Epidermal melanocyte (primary cell): ENCODE measurements at regions not wholly inside any gene's neighbourhood (a gene's known extent, or its start where the extent isn't known, plus 50 kb on each side); places are given as distances from the start of the nearest gene placed in this dataset.
"Not testable (repeated sequence)": the region's sequence is repeated elsewhere in the genome, so short reads cannot be mapped to it uniquely, and the experiment has no call there.

ENCODE experiments used
- DNase-seq: peaks from one replicate; pipeline ENCODE4 v3.0.0; 2011; ENCODE audit warnings: low spot score; ENCODE audit not compliant: insufficient read length

DNA sequence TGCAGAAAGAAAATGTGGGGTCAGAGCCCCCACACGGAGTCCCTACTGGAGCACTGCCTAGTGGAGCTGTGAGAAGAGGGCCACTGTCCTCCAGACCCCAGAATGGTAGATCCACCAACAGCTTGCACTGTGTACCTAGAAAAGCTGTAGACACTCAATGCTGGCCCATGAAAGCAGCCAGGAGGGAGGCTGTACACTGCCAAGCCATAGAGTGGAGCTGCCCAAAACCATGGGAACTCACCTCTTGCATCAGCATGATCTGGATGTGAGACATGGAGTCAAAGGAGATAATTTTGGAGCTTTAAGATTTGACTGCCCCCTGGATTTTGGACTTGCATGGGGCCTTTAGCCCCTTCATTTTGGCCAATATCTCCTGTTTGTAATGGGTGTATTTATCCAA, 452.3 kb downstream of the MRPL39 start:
- not testable (repeated sequence) for DNase-seq

- no peak for DNase-seq
These were observed 458.3 kb downstream of the MRPL39 start for GRCh38 chr21:25149022-25149421.

GRCh38 chr21:25139414-25139813, 467.9 kb downstream of the MRPL39 start:
- no peak for DNase-seq

GRCh38 chr21:25133939-25134338, 473.3 kb downstream of the MRPL39 start:
- no peak for DNase-seq

- no peak for DNase-seq
These were observed 479.5 kb downstream of the MRPL39 start for GRCh38 chr21:25127811-25128210.

GRCh38 chr21:25127007-25127406, 480.3 kb downstream of the MRPL39 start:
- DNase-seq = no peak

GRCh38 chr21:25126564-25126963, 480.7 kb downstream of the MRPL39 start:
- no peak for DNase-seq

DNA sequence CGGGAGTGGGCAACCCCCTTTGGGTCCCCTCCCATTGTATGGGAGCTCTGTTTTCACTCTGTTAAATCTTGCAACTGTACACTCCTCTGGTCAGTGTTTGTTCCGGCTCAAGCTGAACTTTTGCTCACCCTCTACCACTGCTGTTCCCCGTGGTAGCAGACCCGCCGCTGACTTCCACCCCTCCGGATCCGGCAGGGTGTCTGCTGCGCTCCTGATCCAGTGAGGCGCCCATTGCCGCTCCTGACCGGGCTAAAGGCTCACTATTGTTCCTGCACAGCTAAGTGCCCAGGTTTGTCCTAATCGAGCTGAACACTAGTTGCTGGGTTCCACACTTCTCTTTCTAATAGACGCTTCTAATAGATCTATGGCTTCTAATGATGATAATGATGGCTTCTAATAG, 488.6 kb downstream of the MRPL39 start:
- no peak for DNase-seq

DNA sequence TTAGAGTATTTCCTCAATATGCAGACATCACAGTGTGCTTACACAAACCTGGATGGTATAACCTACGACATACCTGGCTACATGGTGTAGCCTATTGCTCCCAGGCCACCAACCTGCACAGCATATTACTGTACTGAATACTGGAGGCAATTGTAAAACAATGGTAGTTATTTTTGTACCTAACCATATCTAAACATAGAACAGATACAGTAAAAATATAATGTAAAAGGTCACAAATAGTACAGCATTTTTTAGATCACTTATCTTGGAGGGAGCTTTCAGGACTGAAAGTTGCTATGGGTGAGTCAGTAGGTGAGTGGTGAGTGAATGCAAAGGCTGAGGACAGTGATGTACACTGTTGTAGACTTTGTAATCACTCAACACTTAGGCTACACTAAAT, 492.3 kb downstream of the MRPL39 start:
- DNase-seq = no peak

DNA sequence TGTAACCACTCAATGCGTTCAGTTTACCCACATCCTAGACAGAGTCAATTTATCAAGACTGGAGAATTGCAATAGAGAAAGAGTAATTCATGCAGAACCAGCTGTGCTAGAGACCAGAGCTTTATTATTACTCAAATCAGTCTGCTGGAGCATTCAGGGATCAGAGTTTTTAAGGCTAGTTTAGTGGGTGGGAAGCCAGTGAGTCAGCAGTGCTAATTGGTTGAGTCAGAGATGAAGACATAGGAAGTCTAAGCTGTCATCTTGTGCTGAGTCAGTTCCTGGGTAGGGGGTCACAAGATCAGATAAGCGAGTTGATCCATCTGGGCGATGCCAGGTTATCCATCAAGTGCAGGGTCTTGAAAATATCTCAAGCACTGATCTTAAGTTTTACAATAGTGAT, 499.6 kb downstream of the MRPL39 start:
- no peak for DNase-seq

DNA sequence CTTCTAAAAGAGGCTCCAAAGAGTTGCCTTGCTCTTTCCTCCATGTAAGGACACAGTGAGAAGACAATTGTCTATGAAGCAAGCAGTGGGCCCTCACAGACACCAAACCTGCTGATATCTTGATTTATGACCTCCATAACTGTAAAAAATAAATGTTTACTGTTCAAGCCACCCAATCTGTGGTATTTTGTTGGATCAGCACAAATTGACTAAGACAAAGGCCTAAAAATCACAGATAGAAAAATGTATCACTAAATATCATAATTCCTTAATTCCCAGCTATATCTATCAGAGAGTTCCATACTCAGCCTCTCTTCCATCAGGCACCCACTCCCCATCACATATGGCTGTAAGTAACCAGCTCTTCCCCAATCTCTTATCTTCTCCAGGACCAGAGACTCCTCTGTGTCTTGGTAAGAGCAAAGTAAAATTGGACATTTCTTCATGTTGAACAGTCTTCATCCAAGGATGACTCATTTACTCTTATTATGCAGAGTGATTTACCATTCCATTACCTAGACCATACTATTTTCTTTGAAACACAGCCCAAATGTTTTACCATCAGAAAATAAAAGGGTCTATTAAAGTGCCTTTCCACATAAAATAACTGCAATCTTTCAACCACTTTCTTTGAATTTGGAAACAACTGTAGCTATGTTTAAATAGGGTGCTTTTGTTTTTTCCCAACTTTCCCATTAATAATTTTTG, 503.6 kb downstream of the MRPL39 start:
- DNase-seq = no peak

- DNase-seq = no peak
These were observed 509.6 kb downstream of the MRPL39 start for GRCh38 chr21:25097648-25098047.

DNA sequence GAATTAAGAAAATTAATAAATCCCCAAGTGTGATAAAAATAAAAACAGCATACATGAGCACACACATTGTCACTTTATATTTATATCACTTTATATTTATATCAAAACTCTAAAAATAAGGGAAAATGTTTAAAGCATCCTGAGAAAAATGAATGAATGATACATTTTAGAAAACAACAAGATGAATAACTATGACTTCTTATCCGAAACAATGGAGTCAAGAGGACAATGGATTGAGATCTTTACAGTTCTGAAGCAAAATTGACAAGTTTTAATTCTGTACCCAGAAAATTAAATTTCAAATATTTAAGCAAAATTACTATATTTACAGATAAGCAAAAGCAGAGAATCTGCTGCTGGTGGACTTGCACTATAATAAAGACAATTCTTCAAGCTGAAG, 512.6 kb downstream of the MRPL39 start:
- no peak for DNase-seq

- DNase-seq = no peak
These were observed 514.8 kb downstream of the MRPL39 start for GRCh38 chr21:25092441-25093011.

DNA sequence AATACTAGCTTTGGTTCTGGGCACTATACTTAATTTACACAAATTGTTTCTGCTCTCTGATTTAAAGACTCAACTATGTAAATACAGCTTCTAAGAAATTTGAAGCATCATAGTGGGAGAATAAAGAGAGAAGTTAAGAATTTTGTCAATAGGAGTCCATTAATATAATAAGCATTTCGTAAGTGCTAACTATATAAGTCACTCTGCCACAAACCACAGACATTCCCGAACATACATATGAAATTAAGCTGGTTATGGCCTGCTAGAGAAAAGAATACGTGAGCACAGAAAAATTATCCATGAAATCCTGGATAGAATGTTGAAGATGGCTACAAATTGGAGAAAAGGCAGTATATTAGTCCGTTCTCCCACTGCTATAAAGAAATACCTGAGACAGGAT, 526.2 kb downstream of the MRPL39 start:
- DNase-seq = no peak

GRCh38 chr21:25080661-25081060, 526.6 kb downstream of the MRPL39 start:
- DNase-seq = no peak

- DNase-seq = no peak
These were observed 527.1 kb downstream of the MRPL39 start for GRCh38 chr21:25080141-25080540.

- no peak for DNase-seq
These were observed 528.2 kb downstream of the MRPL39 start for GRCh38 chr21:25079053-25079452.

GRCh38 chr21:25062061-25062460, 545.2 kb downstream of the MRPL39 start:
- DNase-seq = no peak

DNA sequence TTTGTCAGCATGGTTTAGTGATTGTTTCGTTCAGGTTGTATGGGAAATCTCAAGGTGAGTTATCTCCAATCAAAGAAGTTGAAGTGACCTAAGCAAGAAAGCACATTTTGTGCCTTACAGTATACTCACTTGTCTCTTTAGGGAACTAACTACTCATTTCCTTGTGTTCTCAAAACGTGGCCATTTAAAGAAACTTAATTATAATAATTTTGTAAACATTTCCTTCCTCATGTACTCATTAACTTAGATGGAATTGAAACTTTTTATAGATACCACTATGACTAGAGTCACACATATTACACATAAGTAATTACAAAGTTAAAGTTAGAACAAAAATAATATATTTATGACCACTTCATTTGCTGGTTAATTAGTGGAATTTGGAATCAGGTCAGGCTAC, 552.6 kb downstream of the MRPL39 start:
- DNase-seq = no peak

- DNase-seq = no peak
These were observed 567.6 kb downstream of the MRPL39 start for GRCh38 chr21:25039461-25040380.

- no peak for DNase-seq
These were observed 570.5 kb downstream of the MRPL39 start for GRCh38 chr21:25036775-25037174.
